HG03558 (cell line): ENCODE measurements at regions not wholly inside any gene's neighbourhood (a gene's known extent, or its start where the extent isn't known, plus 50 kb on each side); places are given as distances from the start of the nearest gene placed in this dataset.
"Not testable (repeated sequence)": the region's sequence is repeated elsewhere in the genome, so short reads cannot be mapped to it uniquely, and the experiment has no call there.

ENCODE experiments used
- ATAC-seq: cut with Tn5 transposase; IDR thresholded peaks from one replicate; pipeline ENCODE4 v1.9.1; 2021; ENCODE audit warnings: moderate number of reproducible peaks; ENCODE audit not compliant: unreplicated experiment; ENCODE audit errors: extremely low read depth

GRCh38 chr4:77434299-77435092, 171.1 kb upstream of the CXCL13 start:
- no peak for ATAC-seq

DNA sequence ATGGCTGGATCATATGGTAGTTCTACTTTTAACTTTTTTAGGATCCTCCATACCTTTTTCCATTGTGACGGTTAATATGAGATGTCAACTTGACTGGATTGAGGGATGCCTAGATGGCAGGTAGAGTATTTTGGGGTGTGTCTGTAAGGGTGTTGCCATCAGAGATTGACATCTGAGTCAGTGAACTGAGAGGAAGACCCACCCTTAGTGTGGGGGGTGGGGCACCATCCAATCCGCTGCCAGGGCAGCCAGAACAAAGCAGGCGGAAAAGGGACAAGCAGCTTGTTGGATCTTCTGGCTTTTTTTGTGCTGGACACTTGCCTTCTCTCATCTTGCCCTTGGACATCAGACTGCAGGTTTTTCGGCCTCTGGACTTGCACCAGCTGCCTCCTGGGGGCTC, 168.5 kb upstream of the CXCL13 start:
- no peak for ATAC-seq

- ATAC-seq, result no peak
These were observed 167.1 kb upstream of the CXCL13 start for GRCh38 chr4:77438549-77438948.

DNA sequence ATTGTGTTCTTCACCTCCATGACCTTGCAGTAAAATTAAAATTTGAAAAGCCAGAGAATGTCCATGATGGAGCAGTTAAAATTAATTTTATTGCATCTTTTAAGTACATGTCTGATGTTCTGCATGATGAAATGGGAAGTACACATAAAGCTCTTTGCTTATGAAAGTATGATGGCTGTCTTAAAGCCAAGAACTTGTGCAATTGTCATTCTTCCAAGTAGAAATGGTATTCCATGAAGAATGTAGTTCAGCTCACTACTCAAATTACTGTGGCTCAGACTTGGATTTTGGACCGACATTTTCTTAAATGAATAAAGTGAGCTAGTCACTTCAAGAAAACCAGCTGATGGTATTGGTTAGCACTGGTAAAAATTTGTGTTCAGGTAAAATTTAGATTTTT, 161.7 kb upstream of the CXCL13 start:
- no peak for ATAC-seq

DNA sequence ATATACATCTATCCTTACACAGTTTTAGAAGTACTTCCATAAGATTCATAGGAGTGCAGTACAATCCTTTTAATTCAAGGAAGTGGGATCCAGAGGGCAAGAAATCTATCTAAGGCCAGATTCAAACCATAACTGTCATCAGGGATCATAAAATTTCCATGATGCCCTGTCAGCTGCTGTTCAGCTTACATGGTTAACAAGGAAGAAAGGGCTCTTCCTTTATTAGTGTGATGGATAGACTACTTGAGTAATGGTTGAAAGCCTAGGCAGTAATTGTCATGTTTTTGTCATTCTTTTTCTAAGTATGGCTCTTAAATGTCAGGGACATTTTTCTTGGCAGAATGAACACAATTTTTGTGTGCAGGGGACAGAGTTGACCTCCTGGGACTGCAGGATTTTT, 159.8 kb upstream of the CXCL13 start:
- no peak for ATAC-seq

GRCh38 chr4:77446601-77447000, 159.0 kb upstream of the CXCL13 start:
- ATAC-seq, result no peak

DNA sequence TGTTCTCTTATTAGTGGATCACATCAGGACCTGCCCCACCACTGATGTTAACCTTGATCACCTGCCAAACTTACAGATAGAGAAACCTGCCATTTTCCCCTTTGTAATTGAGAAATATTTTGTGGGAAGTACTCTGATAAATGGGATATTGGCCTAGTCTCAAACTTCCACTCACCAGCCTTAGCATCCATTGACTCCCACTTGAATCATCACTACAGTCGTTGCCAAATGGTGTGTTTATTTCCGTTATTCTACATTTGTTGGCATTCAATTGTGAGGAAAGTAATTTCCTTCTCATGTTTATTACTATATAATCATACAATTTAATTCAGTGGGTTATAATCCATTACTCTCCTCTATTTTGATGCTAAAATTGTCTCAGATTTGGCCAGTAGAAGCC, 156.4 kb upstream of the CXCL13 start:
- ATAC-seq, result no peak

DNA sequence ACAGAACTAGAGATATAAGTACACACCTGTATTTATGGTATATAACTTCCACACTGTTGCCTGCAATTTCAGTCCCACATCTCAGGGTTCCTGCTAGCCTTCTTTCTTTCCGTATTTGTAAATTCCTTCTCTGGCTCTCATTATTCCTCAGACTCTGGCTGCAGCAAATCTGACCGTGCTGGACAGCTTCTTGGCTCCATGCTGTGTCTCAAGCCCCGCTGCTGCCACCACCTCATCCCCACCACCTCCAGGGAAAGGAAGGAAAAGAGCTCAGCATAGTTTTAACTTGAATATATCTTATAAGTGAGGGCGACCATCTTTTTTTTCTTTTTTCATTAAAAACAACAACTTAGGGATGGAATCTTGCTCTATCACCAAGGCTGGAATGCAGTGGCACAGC, 155.6 kb upstream of the CXCL13 start:
- no peak for ATAC-seq

- no peak for ATAC-seq
These were observed 154.1 kb upstream of the CXCL13 start for GRCh38 chr4:77451530-77451929.

- not testable (repeated sequence) for ATAC-seq
These were observed 153.5 kb upstream of the CXCL13 start for GRCh38 chr4:77452117-77452516.

DNA sequence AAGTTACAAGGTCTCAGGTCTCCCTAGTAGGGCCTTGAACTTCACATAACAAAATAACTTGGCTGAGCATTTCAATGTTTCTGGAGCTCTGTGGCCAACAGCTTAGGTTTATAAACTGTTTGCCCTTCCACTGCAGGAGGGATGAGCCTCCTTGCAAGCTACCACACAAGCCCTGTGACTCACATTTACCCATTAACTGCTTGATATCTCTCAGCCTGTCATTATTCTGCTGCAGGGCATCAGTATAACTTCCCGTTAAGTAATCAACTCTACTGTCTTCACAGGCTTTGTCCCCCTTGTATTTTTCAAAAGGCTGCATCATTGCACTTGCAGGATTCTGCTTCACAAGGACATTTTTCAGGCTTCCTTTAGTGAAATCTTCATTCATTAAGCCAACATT, 151.7 kb upstream of the CXCL13 start:
- ATAC-seq, result no peak

DNA sequence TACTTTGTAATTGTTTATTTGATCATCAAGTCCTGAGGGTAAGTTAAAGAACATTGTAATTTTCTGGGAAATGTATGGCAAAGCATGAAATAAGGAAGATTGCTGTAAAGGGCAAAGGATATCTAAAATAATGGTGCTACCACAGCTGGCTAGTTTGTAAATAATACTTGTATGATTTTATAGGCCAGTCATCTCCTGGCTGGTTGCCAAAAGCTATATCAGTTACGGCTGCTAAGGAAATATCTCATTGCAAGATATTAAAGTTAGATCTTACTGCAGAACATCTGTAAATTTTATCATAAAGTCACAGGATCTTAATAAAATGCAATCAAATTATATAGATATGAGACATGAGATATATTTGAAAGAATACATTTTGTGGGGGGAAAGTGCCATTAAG, 150.8 kb upstream of the CXCL13 start:
- ATAC-seq, result no peak

DNA sequence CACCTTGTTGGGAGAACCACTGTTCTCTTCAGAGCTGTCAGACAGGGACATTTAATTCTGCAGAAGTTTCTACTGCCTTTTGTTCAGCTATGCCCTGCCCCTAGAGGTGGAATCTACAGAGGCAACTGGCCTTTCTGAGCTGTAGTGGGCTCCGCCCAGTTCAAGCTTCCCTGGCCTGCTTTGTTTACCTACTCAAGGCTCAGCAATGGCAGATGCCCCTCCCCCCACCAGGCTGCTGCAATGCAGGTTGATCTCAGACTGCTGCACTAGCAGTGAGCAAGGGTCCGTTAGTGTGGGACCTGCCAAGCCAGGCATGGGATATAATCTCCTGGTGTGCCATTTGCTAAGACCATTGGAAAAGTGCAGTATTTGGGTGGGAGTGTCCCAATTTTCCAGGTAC, 141.5 kb upstream of the CXCL13 start:
- ATAC-seq, result not testable (repeated sequence)

- ATAC-seq, result no peak
These were observed 140.3 kb upstream of the CXCL13 start for GRCh38 chr4:77465271-77465670.

- no peak for ATAC-seq
These were observed 139.2 kb upstream of the CXCL13 start for GRCh38 chr4:77466430-77466829.

DNA sequence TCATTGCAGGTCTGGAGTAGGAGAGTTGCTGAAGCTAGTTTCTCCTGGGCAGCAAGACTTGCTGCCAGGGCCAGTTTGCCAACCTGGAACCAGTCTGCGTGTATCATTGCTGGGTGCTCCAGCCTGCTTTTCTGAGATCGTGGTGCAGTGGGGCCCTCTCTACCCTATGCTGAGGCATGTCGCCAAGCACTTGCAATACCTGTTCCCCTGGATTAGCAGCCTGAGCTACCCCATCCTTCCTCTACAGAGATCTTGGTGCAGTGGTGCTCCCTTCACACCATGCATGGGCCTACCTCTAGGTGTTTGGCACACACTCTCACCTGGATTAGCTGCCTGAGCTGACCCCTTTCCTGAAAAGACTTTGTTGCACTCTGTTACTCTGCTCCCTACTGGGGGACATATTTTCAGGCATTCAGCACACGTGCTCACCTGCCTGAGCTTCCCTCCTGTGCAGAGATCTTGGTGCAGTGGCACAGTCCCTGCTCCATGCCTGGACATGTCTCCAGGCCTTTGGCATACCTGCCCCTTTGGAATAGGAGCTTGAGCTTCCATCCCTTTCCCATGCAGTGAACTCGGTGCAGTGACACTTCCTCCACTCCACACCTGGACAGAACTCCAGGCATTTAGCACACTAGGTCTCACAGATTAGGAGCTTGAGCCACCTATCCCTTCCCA, 133.7 kb upstream of the CXCL13 start:
- ATAC-seq, result no peak

- no peak for ATAC-seq
These were observed 132.1 kb upstream of the CXCL13 start for GRCh38 chr4:77473509-77473908.

GRCh38 chr4:77481856-77482255, 123.8 kb upstream of the CXCL13 start:
- ATAC-seq, result no peak

DNA sequence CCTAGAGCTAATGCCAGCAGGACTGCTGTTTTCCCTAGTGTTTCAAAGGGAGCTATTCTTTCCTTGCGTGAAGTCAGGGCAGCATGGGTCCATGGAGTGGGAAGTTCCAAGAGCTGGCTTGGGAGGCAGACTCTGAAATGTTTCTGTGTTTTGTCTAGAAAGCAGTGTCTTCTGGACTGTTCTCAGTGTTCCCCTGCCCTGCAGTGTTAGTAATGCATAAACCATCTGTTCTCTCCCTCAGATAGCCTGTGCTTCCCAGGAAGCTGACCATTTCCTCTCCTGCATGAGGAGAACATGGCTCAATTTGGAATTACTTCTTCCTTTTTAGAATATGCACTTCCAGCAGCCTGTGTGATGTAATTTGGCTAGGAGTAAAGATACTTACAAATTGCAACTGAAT, 116.7 kb upstream of the CXCL13 start:
- no peak for ATAC-seq

- no peak for ATAC-seq
These were observed 112.4 kb upstream of the CXCL13 start for GRCh38 chr4:77493120-77493752.

DNA sequence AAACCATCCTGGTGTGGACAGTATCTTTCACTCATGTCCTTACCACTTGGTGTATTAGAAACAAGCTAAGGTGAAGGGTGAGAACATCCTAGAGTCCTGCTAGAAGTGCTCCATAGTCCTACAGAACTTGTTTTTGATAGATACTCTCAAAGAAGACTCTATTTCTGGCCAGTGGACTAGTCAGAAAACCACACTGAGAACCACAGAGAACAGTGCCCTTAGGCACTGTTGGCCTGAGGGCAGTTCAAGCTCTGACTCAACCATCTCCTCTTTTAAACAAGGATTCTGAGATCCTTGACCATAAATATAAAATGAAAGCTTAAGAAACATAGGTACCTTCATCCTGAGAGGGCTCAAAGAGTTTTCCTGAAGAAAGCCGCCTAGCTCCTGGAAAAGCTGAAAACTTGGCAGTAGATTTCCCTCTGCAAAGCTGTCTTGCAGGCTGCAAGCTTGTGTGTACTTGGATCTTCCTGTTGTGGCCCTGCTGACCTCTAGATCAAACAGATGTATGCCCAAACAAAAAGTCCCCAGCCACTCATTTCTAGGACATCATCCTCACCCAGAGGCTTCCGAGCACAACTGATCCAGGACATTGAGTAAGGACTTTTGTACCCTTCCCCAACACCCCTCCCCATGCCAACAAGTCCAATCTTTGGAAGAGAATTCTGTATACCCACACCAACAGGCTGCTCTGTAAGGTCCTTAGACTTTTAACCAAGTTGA, 111.6 kb upstream of the CXCL13 start:
- no peak for ATAC-seq
